ENCODE measurements at regions not wholly inside any gene's neighbourhood (a gene's known extent, or its start where the extent isn't known, plus 50 kb on each side); places are given as distances from the start of the nearest gene placed in this dataset.

DNA sequence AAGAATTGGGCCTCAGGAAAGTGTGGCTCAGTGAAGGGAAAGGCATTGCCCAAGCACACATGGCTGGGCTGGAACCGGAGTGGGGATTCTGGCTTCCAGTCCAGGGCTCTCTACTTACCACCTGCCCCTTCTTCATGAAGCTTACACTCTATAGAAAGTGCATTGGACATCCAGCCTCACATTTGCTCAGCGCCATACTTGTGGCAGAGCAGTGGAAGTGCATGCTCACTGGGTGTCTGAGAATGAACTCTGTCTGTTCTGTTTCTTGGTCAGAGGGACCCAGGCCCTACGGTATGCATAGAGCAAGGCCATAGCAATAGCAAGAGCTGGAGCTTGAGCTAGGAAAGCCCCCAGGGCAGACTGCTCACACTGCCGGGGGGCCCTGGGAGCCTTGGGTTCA, 1253.5 kb downstream of the TYW1 start:
- TF ChIP-seq POLR2AphosphoS5 (IDR thresholded peaks at IDR 0.05; ENCODE audit: borderline replicate concordance, low read depth, low read length) (no peak), EZH2 (IDR thresholded peaks at IDR 0.05) (no peak), FOXP2 (optimal IDR thresholded peaks at IDR 0.05; ENCODE audit: control extremely low read depth, extremely low read length, insufficient read depth) (no peak)
